Neuronal stem cell (in vitro differentiated cells): ENCODE measurements at regions not wholly inside any gene's neighbourhood (a gene's known extent, or its start where the extent isn't known, plus 50 kb on each side); places are given as distances from the start of the nearest gene placed in this dataset.

Source experiments
- DNase-seq: peaks from one replicate; pipeline ENCODE4 v3.0.0-alpha.2; 2013; ENCODE audit warnings: low spot score
- H2AFZ ChIP-seq: one replicate; pipeline ENCODE4 v1.6.1; 2013; ENCODE audit warnings: mild to moderate bottlenecking, low read length, inconsistent platforms
- H2AK5ac ChIP-seq: 2 replicates; pipeline ENCODE4 v1.6.1; 2013; ENCODE audit warnings: low read depth, mild to moderate bottlenecking, inconsistent platforms, low read length, moderate library complexity, mixed read lengths
- H2BK120ac ChIP-seq: 2 replicates; pipeline ENCODE4 v1.6.1; 2013; ENCODE audit warnings: low read depth, mild to moderate bottlenecking, inconsistent platforms, low read length, moderate library complexity, mixed read lengths
- H2BK12ac ChIP-seq: one replicate; pipeline ENCODE4 v1.6.1; 2013; ENCODE audit warnings: low read length, inconsistent platforms
- H2BK15ac ChIP-seq: 2 replicates; pipeline ENCODE4 v1.6.1; 2013; ENCODE audit warnings: mild to moderate bottlenecking, low read length, inconsistent platforms, mixed read lengths
- H2BK5ac ChIP-seq: one replicate; pipeline ENCODE4 v1.6.1; 2013; ENCODE audit warnings: inconsistent platforms, mild to moderate bottlenecking, low read length, moderate library complexity
- H3K14ac ChIP-seq: one replicate; pipeline ENCODE4 v1.6.1; 2013; ENCODE audit warnings: low read length, inconsistent platforms
- H3K18ac ChIP-seq: 2 replicates; pipeline ENCODE4 v1.6.1; 2013; ENCODE audit warnings: low read length, inconsistent platforms
- H3K23ac ChIP-seq: 2 replicates; pipeline ENCODE4 v1.6.1; 2013; ENCODE audit warnings: low read depth, mild to moderate bottlenecking, mixed read lengths, low read length, inconsistent platforms; ENCODE audit not compliant: poor library complexity
- H3K27ac ChIP-seq: replicated peaks from 3 replicates; pipeline ENCODE4 v1.5.1; 2013; ENCODE audit warnings: low read length, inconsistent platforms
- H3K27me3 ChIP-seq, 3 experiments: 2 replicates each; pipeline ENCODE4 v1.6.1; 2013; ENCODE audit warnings: low read length in 3 of 3, mild to moderate bottlenecking in 2 of 3, inconsistent platforms in 1 of 3, low read depth in 1 of 3, mixed read lengths in 1 of 3, moderate library complexity in 1 of 3; ENCODE audit not compliant: control insufficient read depth in 3 of 3, insufficient read depth in 3 of 3
- H3K36me3 ChIP-seq, 2 donors: replicated peaks in 1 of 2; 2 replicates each; pipeline ENCODE4 v1.6.1; 2013; ENCODE audit warnings: low read length in 2 of 2; ENCODE audit not compliant: control insufficient read depth in 2 of 2, insufficient read depth in 2 of 2
- H3K4ac ChIP-seq: 2 replicates; pipeline ENCODE4 v1.6.1; 2013; ENCODE audit warnings: inconsistent platforms, mild to moderate bottlenecking, low read length, moderate library complexity
- H3K4me1 ChIP-seq, 2 donors: 1 replicate in 1 of 2; 2 replicates in 1 of 2; pipeline ENCODE4 v1.6.1; 2013; ENCODE audit warnings: low read length in 2 of 2, low read depth in 1 of 2; ENCODE audit not compliant: control insufficient read depth in 2 of 2, insufficient read depth in 1 of 2
- H3K4me2 ChIP-seq: one replicate; pipeline ENCODE4 v1.6.1; 2013; ENCODE audit warnings: mild to moderate bottlenecking, low read length, inconsistent platforms; ENCODE audit not compliant: insufficient read depth, poor library complexity, severe bottlenecking
- H3K4me3 ChIP-seq, 2 donors: 2 replicates each; pipeline ENCODE4 v1.5.1; 2013; ENCODE audit warnings: low read length in 2 of 2, mild to moderate bottlenecking in 2 of 2, inconsistent platforms in 1 of 2, moderate library complexity in 1 of 2
- H3K79me1 ChIP-seq: one replicate; pipeline ENCODE4 v1.6.1; 2013; ENCODE audit warnings: low read depth, mild to moderate bottlenecking, inconsistent platforms, low read length, moderate library complexity
- H3K9ac ChIP-seq: one replicate; pipeline ENCODE4 v1.6.1; 2013; ENCODE audit warnings: mild to moderate bottlenecking, low read depth, low read length, inconsistent platforms; ENCODE audit not compliant: poor library complexity
- H3K9me3 ChIP-seq, 2 donors: replicated peaks in 1 of 2; 2 replicates each; pipeline versions ENCODE3 to v1.6.1; 2013; ENCODE audit warnings: low read length in 2 of 2, mild to moderate bottlenecking in 2 of 2, inconsistent platforms in 1 of 2, low read depth in 1 of 2, mixed read lengths in 1 of 2, moderate library complexity in 1 of 2; ENCODE audit not compliant: control insufficient read depth in 2 of 2, insufficient read depth in 1 of 2
- H4K8ac ChIP-seq: one replicate; pipeline ENCODE4 v1.6.1; 2013; ENCODE audit warnings: low read depth, mild to moderate bottlenecking, inconsistent platforms, low read length, moderate library complexity
- H4K91ac ChIP-seq: one replicate; pipeline ENCODE4 v1.6.1; 2013; ENCODE audit warnings: low read length, low read depth, mild to moderate bottlenecking, inconsistent platforms; ENCODE audit not compliant: poor library complexity
- WGBS, 2 donors: extraction: QIAGEN DNeasy Blood & Tissue Kit; methylation state at CpG; one replicate each; pipeline ENCODE4 v1.1.7; 2013; ENCODE audit warnings: missing lambda C conversion rate in 2 of 2, mixed read lengths in 1 of 2; ENCODE audit not compliant: insufficient read length in 2 of 2, insufficient replicate concordance in 1 of 2; ENCODE audit errors: extremely low coverage in 2 of 2; 5-methylcytosine and 5-hydroxymethylcytosine counted together

- Histone ChIP-seq H2BK120ac (no peak overlapping the region), H2BK15ac (no peak overlapping the region), H3K4me2 (no peak overlapping the region), H4K91ac (no peak overlapping the region), H3K36me3 (no peaks in the 10 kb centered on the region), H4K8ac (no peak overlapping the region), H3K9me3 (no peaks in the 10 kb centered on the region), H3K27ac (no peak overlapping the region), H3K14ac (no peak overlapping the region), H2AK5ac (no peak overlapping the region), H3K4ac (no peak overlapping the region), H3K4me3 (no peak overlapping the region), H3K4me1 (no peaks in the 10 kb centered on the region), H2AFZ (no peak overlapping the region), H3K18ac (no peak overlapping the region), H2BK5ac (no peak overlapping the region), H3K23ac (no peak overlapping the region), H3K27me3 (peaks cover 0 to 10% (median 0%) of the 10 kb centered on the region in 3 experiments), H3K9ac (no peak overlapping the region), H2BK12ac (no peak overlapping the region), H3K79me1 (no peaks in the 10 kb centered on the region)
- WGBS, 2 donors, result no CpG with 5 or more reads among the region's 7 CpGs
- DNase-seq, result no peak
Measured at GRCh38 chrX:39497702-39498265, 600.0 kb downstream of the BCOR start.

- H3K4me1 ChIP-seq, result no peaks in the 10 kb centered on the region
- no peak overlapping the region for H2BK120ac ChIP-seq
- H2BK15ac ChIP-seq, result no peak overlapping the region
- no peaks in the 10 kb centered on the region for H3K9me3 ChIP-seq
- peaks cover 0 to 3% (median 0%) of the 10 kb centered on the region in 3 experiments for H3K27me3 ChIP-seq
- H3K79me1 ChIP-seq, result no peaks in the 10 kb centered on the region
- H3K14ac ChIP-seq, result no peak overlapping the region
- H3K23ac ChIP-seq, result no peak overlapping the region
- no peak overlapping the region for H2AK5ac ChIP-seq
- no peak overlapping the region for H3K4me2 ChIP-seq
- H3K36me3 ChIP-seq, result no peaks in the 10 kb centered on the region
- no peak overlapping the region for H4K91ac ChIP-seq
- H3K4me3 ChIP-seq, result no peak overlapping the region
- H2AFZ ChIP-seq, result no peak overlapping the region
- H2BK12ac ChIP-seq, result no peak overlapping the region
- H3K9ac ChIP-seq, result no peak overlapping the region
- H2BK5ac ChIP-seq, result no peak overlapping the region
- H4K8ac ChIP-seq, result no peak overlapping the region
- no peak overlapping the region for H3K18ac ChIP-seq
- H3K27ac ChIP-seq, result no peak overlapping the region
- no peak for DNase-seq
- no peak overlapping the region for H3K4ac ChIP-seq
Measured at GRCh38 chrX:39499996-39500395, 597.8 kb downstream of the BCOR start.

- no peak overlapping the region for H3K4me2 ChIP-seq
- no peak overlapping the region for H3K27ac ChIP-seq
- H3K36me3 ChIP-seq, result no peaks in the 10 kb centered on the region
- no peak overlapping the region for H2AK5ac ChIP-seq
- H3K14ac ChIP-seq, result no peak overlapping the region
- no peak for DNase-seq
- no peak overlapping the region for H3K4ac ChIP-seq
- H2BK5ac ChIP-seq, result no peak overlapping the region
- peaks cover 0 to 10% (median 0%) of the 10 kb centered on the region in 3 experiments for H3K27me3 ChIP-seq
- no CpG with 5 or more reads among the region's 3 CpGs for WGBS, 2 donors
- no peak overlapping the region for H2BK15ac ChIP-seq
- no peak overlapping the region for H3K4me3 ChIP-seq
- H2BK120ac ChIP-seq, result no peak overlapping the region
- no peaks in the 10 kb centered on the region for H3K79me1 ChIP-seq
- no peak overlapping the region for H4K8ac ChIP-seq
- H4K91ac ChIP-seq, result no peak overlapping the region
- H2BK12ac ChIP-seq, result no peak overlapping the region
- H2AFZ ChIP-seq, result no peak overlapping the region
- H3K9ac ChIP-seq, result no peak overlapping the region
- H3K23ac ChIP-seq, result no peak overlapping the region
- no peak overlapping the region for H3K18ac ChIP-seq
- H3K4me1 ChIP-seq, result peaks cover 0 to under 1% of the 10 kb centered on the region in 2 donors
- H3K9me3 ChIP-seq, result no peaks in the 10 kb centered on the region
Measured at GRCh38 chrX:39501822-39502221, 595.9 kb downstream of the BCOR start.

- Histone ChIP-seq H3K9ac (no peak overlapping the region), H2BK12ac (no peak overlapping the region), H2BK5ac (no peak overlapping the region), H2AFZ (no peak overlapping the region), H3K4me1 (peaks cover 0 to 3% of the 10 kb centered on the region in 2 donors), H3K4me3 (no peak overlapping the region), H3K23ac (no peak overlapping the region), H3K18ac (no peak overlapping the region), H2AK5ac (no peak overlapping the region), H3K4me2 (no peak overlapping the region), H3K14ac (no peak overlapping the region), H4K8ac (no peak overlapping the region), H2BK15ac (no peak overlapping the region), H4K91ac (no peak overlapping the region), H3K36me3 (no peaks in the 10 kb centered on the region), H2BK120ac (no peak overlapping the region), H3K4ac (no peak overlapping the region), H3K9me3 (no peaks in the 10 kb centered on the region), H3K79me1 (no peaks in the 10 kb centered on the region), H3K27ac (no peak overlapping the region), H3K27me3 (peaks cover 0 to 10% (median 0%) of the 10 kb centered on the region in 3 experiments)
- no CpG with 5 or more reads among the region's 3 CpGs for WGBS, 2 donors
- no peak for DNase-seq
Measured at GRCh38 chrX:39502486-39502885, 595.3 kb downstream of the BCOR start.
